PC-9 (cell line): ENCODE measurements at regions not wholly inside any gene's neighbourhood (a gene's known extent, or its start where the extent isn't known, plus 50 kb on each side); places are given as distances from the start of the nearest gene placed in this dataset.

Experiments
- EZH2 ChIP-seq: fragments of 200-600 bp; sonication (generic); IDR thresholded peaks from 2 replicates; pipeline ENCODE4 v1.8.0; 2017; ENCODE audit warnings: antibody characterized with exemption, low read depth
- TF ChIP-seq, protein P1 (sequence below): fragments of 200-600 bp; sonication (generic); conservative IDR thresholded peaks from 2 replicates; pipeline ENCODE4 v1.6.1; 2017; ENCODE audit warnings: mixed run types, antibody characterized with exemption, mild to moderate bottlenecking, moderate library complexity

DNA sequence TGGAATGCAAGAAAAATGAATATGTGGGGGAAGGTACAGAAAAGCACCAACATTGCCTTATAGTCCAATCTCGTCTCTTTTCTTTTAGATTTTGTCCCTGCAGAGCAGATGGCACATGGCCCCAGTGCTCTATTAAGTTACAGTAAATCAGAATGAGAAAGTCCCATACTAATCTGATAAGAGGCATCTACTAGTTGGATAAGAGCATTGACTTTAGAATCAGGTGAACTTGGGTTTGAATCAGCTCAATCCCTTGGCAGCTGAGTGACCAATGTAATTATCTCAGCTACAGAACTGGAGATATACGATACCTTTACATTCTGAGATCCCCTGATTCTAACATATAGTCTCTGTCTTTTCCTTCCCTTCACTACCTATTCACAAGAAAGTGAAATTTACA, 54.8 kb upstream of the PDE1A start:
- TF ChIP-seq, protein P1, sequence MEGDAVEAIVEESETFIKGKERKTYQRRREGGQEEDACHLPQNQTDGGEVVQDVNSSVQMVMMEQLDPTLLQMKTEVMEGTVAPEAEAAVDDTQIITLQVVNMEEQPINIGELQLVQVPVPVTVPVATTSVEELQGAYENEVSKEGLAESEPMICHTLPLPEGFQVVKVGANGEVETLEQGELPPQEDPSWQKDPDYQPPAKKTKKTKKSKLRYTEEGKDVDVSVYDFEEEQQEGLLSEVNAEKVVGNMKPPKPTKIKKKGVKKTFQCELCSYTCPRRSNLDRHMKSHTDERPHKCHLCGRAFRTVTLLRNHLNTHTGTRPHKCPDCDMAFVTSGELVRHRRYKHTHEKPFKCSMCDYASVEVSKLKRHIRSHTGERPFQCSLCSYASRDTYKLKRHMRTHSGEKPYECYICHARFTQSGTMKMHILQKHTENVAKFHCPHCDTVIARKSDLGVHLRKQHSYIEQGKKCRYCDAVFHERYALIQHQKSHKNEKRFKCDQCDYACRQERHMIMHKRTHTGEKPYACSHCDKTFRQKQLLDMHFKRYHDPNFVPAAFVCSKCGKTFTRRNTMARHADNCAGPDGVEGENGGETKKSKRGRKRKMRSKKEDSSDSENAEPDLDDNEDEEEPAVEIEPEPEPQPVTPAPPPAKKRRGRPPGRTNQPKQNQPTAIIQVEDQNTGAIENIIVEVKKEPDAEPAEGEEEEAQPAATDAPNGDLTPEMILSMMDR: no peak
- no peak for TF ChIP-seq EZH2
